ENCODE measurements at regions not wholly inside any gene's neighbourhood (a gene's known extent, or its start where the extent isn't known, plus 50 kb on each side); places are given as distances from the start of the nearest gene placed in this dataset.

DNA sequence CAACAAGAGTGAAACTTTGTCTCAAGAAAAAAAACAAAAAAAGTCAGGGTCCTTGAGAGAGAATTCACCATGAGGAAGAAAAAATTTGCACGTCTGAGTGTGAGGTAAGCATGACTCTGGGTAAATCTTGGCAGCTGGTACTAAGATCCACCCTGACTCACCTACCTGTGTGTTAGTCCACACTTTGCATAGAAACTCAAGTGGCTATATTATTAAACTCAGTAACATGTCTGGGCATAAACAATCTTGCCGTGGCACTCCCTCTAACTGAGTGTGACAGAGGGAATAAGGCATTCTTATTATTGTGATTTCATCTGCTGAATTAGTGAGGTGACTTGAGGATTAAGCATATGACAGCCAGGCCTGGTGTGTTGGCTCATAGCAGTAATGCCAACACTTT lies 259.4 kb upstream of the VLDLR start:
- TF ChIP-seq CTCF (IDR thresholded peaks at IDR 0.05), result no peak
- TF ChIP-seq POLR2A (IDR thresholded peaks at IDR 0.05), result no peak
- no peak for TF ChIP-seq EP300 (IDR thresholded peaks at IDR 0.05; ENCODE audit: low read depth)
- TF ChIP-seq POLR2AphosphoS5 (IDR thresholded peaks at IDR 0.05), result no peak

Measured in transverse colon (tissue), 4 donors.